C4-2B (cell line): ENCODE measurements at regions not wholly inside any gene's neighbourhood (a gene's known extent, or its start where the extent isn't known, plus 50 kb on each side); places are given as distances from the start of the nearest gene placed in this dataset.

Experiments
- ZFX ChIP-seq: fragments of 450-650 bp; IDR thresholded peaks from 2 replicates; pipeline ENCODE4 v1.6.1; 2017
- TF ChIP-seq, protein P1 (sequence below): fragments of 450-650 bp; conservative IDR thresholded peaks from 2 replicates; pipeline ENCODE4 v1.5.1; 2017; ENCODE audit warnings: mild to moderate bottlenecking

DNA sequence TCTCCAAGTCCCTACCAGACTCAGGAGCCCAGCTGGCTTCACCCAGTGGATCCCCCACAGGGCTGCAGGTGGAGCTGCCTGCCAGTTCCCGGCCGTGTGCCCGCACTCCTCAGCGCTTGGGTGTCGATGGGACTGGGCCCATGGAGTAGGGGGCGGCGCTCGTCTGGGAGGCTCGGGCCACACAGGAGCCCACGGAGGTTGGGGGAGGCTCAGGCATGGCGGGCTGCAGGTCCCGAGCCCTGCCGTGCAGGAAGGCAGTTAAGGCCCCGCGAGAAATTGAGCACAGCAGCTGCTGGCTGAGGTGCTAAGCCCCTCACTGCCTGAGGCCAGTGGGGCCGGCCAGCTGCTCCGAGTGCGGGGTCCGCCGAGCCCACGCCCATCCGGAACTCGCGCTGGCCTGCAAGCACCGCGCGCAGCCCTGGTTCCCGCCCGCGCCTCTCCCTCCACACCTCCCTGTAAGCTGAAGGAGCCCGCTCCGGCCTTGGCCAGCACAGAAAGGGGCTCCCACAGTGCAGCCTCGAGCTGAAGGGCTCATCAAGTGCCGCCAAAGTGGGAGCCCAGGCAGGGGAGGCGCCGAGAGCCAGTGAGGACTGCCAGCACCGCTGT lies 1771.1 kb downstream of the OLFM4 start:
- TF ChIP-seq, protein P1, sequence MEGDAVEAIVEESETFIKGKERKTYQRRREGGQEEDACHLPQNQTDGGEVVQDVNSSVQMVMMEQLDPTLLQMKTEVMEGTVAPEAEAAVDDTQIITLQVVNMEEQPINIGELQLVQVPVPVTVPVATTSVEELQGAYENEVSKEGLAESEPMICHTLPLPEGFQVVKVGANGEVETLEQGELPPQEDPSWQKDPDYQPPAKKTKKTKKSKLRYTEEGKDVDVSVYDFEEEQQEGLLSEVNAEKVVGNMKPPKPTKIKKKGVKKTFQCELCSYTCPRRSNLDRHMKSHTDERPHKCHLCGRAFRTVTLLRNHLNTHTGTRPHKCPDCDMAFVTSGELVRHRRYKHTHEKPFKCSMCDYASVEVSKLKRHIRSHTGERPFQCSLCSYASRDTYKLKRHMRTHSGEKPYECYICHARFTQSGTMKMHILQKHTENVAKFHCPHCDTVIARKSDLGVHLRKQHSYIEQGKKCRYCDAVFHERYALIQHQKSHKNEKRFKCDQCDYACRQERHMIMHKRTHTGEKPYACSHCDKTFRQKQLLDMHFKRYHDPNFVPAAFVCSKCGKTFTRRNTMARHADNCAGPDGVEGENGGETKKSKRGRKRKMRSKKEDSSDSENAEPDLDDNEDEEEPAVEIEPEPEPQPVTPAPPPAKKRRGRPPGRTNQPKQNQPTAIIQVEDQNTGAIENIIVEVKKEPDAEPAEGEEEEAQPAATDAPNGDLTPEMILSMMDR: no peak
- TF ChIP-seq ZFX: no peak
